Stomach (tissue), 4 donors: ENCODE measurements at regions not wholly inside any gene's neighbourhood (a gene's known extent, or its start where the extent isn't known, plus 50 kb on each side); places are given as distances from the start of the nearest gene placed in this dataset.

ENCODE experiments used
- CTCF ChIP-seq, 7 experiments: fragments of 450-650 bp in 4 of 7; fragments of 200-600 bp in 3 of 7; sonication (generic) in 3 of 7; IDR thresholded peaks; one replicate each; pipeline ENCODE4 v1.5.1; 2016 to 2019; ENCODE audit warnings: antibody characterized with exemption in 7 of 7, control low read depth in 2 of 7, mild to moderate bottlenecking in 1 of 7
- POLR2A ChIP-seq, 4 donors: fragments of 450-650 bp; IDR thresholded peaks; one replicate each; pipeline ENCODE4 v1.6.1; 2016; ENCODE audit warnings: antibody characterized with exemption in 4 of 4, control low read depth in 2 of 4, mild to moderate bottlenecking in 1 of 4, moderate library complexity in 1 of 4
- POLR2AphosphoS5 ChIP-seq, 3 donors: sonication (generic); formaldehyde crosslinking; IDR thresholded peaks; one replicate each; pipeline ENCODE4 v1.6.1; 2016; ENCODE audit warnings: antibody characterized with exemption in 3 of 3

- TF ChIP-seq CTCF (IDR thresholded peaks at IDR 0.05) (no peak), POLR2AphosphoS5 (IDR thresholded peaks at IDR 0.05) (no peak), POLR2A (IDR thresholded peaks at IDR 0.05) (no peak)
Measured at GRCh38 chr22:16658068-16658467, 65.5 kb upstream of the CCT8L2 start.
